ENCODE measurements at regions not wholly inside any gene's neighbourhood (a gene's known extent, or its start where the extent isn't known, plus 50 kb on each side); places are given as distances from the start of the nearest gene placed in this dataset.

GRCh38 chr18:78479443-78479842 lies 500.2 kb upstream of the SALL3 start:
- TF ChIP-seq CTCF (IDR thresholded peaks at IDR 0.05; ENCODE audit: poor library complexity, severe bottlenecking) = no peak
- TF ChIP-seq POLR2AphosphoS5 (IDR thresholded peaks at IDR 0.05) = no peak
- TF ChIP-seq EZH2 (IDR thresholded peaks at IDR 0.05; ENCODE audit: borderline replicate concordance, insufficient read depth, low read length, poor library complexity, severe bottlenecking) = no peak
- no peak for TF ChIP-seq EP300 (conservative IDR thresholded peaks at IDR 0.05; ENCODE audit: poor library complexity, severe bottlenecking)
- TF ChIP-seq RAD21 (conservative IDR thresholded peaks at IDR 0.05) = no peak
- TF ChIP-seq TAF1 (IDR thresholded peaks at IDR 0.05; ENCODE audit: low read depth) = no peak
- no peak for TF ChIP-seq REST (IDR thresholded peaks at IDR 0.05; ENCODE audit: borderline replicate concordance)
- no peak for TF ChIP-seq MXI1 (conservative IDR thresholded peaks at IDR 0.05; ENCODE audit: poor library complexity, severe bottlenecking)
